Endodermal cell (in vitro differentiated cells): ENCODE measurements at regions not wholly inside any gene's neighbourhood (a gene's known extent, or its start where the extent isn't known, plus 50 kb on each side); places are given as distances from the start of the nearest gene placed in this dataset.

Experiments
- DNase-seq: peaks from one replicate; pipeline ENCODE4 v3.0.0-alpha.2; 2017
- H3K27ac ChIP-seq: 2 replicates; pipeline ENCODE4 v1.5.1; 2013; ENCODE audit warnings: mild to moderate bottlenecking, low read depth, low read length, moderate library complexity
- H3K27me3 ChIP-seq: 2 replicates; pipeline ENCODE4 v1.6.1; 2013; ENCODE audit warnings: mild to moderate bottlenecking, low read length, moderate library complexity; ENCODE audit not compliant: insufficient read depth, control insufficient read depth, poor library complexity, severe bottlenecking
- H3K36me3 ChIP-seq: 2 replicates; pipeline ENCODE4 v1.7.0; 2013; ENCODE audit warnings: mild to moderate bottlenecking, low read length, moderate library complexity; ENCODE audit not compliant: control insufficient read depth, insufficient read depth
- H3K4me1 ChIP-seq: one replicate; pipeline ENCODE4 v1.7.0; 2013; ENCODE audit warnings: low read length; ENCODE audit not compliant: control insufficient read depth, insufficient read depth
- H3K4me3 ChIP-seq: 2 replicates; pipeline ENCODE4 v1.5.1; 2013; ENCODE audit warnings: mild to moderate bottlenecking, low read length, moderate library complexity
- H3K9ac ChIP-seq: 2 replicates; pipeline ENCODE4 v1.6.1; 2013; ENCODE audit warnings: mild to moderate bottlenecking, low read length, moderate library complexity; ENCODE audit not compliant: poor library complexity, severe bottlenecking; ENCODE audit errors: extremely low read depth
- H3K9me3 ChIP-seq: 2 replicates; pipeline ENCODE4 v1.6.1; 2013; ENCODE audit warnings: mild to moderate bottlenecking, low read length, moderate library complexity; ENCODE audit not compliant: control insufficient read depth
- H3K27ac Mint-ChIP-seq: 2 replicates; pipeline ENCODE4 v1.8.0; 2020; ENCODE audit warnings: mixed read lengths
- H3K27me3 Mint-ChIP-seq: 2 replicates; pipeline ENCODE4 v1.8.0; 2021; ENCODE audit warnings: mild to moderate bottlenecking, mixed read lengths; ENCODE audit not compliant: insufficient read depth
- H3K36me3 Mint-ChIP-seq: 2 replicates; pipeline ENCODE4 v1.8.0; 2020; ENCODE audit warnings: low read depth, mixed read lengths
- H3K4me1 Mint-ChIP-seq: 2 replicates; pipeline ENCODE4 v1.8.0; 2020; ENCODE audit warnings: mixed read lengths
- H3K4me3 Mint-ChIP-seq: 2 replicates; pipeline ENCODE4 v1.8.0; 2020; ENCODE audit warnings: mild to moderate bottlenecking, moderate library complexity, mixed read lengths
- H3K9me3 Mint-ChIP-seq: 2 replicates; pipeline ENCODE4 v1.8.0; 2020; ENCODE audit warnings: mild to moderate bottlenecking, mixed read lengths
- WGBS, 2 experiments: methylation state at CpG; one replicate each; pipeline versions ENCODE4 v1.1.5 to v1.1.7; 2013; ENCODE audit warnings: missing lambda C conversion rate in 2 of 2, mixed read lengths in 1 of 2; ENCODE audit not compliant: insufficient coverage in 1 of 2, insufficient read length in 1 of 2; 5-methylcytosine and 5-hydroxymethylcytosine counted together
- TF ChIP-seq, protein P1 (sequence below): fragments of 200-600 bp; sonication (generic); conservative IDR thresholded peaks from 2 replicates; pipeline ENCODE4 v1.5.0; 2021; ENCODE audit warnings: antibody characterized with exemption, mild to moderate bottlenecking

DNA sequence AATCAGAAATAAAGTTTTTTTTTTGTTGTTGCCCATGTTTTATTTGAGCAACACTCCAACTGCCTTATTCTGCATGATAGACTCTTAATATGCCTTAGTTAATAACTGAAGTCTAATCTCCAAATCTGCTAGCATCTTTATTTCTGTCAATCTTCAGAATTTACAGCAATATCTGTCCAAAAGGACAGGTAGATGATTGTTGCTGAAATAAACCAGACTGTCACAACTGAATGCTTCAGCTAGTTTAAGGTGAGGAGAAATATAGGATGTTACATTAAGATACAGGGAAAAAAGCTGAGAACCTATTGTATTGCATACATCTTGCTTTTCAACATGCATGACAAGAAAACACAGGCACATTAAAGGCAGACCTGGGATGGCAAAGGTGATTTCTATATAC, 204.3 kb downstream of the SLITRK1 start:
- peaks cover 1% of the 10 kb centered on the region for H3K27me3 Mint-ChIP-seq
- TF ChIP-seq, protein P1, sequence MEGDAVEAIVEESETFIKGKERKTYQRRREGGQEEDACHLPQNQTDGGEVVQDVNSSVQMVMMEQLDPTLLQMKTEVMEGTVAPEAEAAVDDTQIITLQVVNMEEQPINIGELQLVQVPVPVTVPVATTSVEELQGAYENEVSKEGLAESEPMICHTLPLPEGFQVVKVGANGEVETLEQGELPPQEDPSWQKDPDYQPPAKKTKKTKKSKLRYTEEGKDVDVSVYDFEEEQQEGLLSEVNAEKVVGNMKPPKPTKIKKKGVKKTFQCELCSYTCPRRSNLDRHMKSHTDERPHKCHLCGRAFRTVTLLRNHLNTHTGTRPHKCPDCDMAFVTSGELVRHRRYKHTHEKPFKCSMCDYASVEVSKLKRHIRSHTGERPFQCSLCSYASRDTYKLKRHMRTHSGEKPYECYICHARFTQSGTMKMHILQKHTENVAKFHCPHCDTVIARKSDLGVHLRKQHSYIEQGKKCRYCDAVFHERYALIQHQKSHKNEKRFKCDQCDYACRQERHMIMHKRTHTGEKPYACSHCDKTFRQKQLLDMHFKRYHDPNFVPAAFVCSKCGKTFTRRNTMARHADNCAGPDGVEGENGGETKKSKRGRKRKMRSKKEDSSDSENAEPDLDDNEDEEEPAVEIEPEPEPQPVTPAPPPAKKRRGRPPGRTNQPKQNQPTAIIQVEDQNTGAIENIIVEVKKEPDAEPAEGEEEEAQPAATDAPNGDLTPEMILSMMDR: no peak
- H3K27ac Mint-ChIP-seq: no peak overlapping the region
- no peak overlapping the region for H3K4me3 ChIP-seq
- H3K36me3 ChIP-seq: no peaks in the 10 kb centered on the region
- H3K4me1 ChIP-seq: no peaks in the 10 kb centered on the region
- no peak overlapping the region for H3K4me3 Mint-ChIP-seq
- H3K27ac ChIP-seq: no peak overlapping the region
- no peak overlapping the region for H3K9ac ChIP-seq
- H3K9me3 Mint-ChIP-seq: no peaks in the 10 kb centered on the region
- H3K27me3 ChIP-seq: no peaks in the 10 kb centered on the region
- no peaks in the 10 kb centered on the region for H3K9me3 ChIP-seq
- DNase-seq: no peak
- H3K36me3 Mint-ChIP-seq: no peaks in the 10 kb centered on the region
- H3K4me1 Mint-ChIP-seq: no peaks in the 10 kb centered on the region

GRCh38 chr13:83672612-83673011, 209.7 kb downstream of the SLITRK1 start:
- 94 to 100% methylated on average over 1 to 2 of the region's 2 CpGs for WGBS, 2 experiments
- H3K27ac ChIP-seq: no peak overlapping the region

DNA sequence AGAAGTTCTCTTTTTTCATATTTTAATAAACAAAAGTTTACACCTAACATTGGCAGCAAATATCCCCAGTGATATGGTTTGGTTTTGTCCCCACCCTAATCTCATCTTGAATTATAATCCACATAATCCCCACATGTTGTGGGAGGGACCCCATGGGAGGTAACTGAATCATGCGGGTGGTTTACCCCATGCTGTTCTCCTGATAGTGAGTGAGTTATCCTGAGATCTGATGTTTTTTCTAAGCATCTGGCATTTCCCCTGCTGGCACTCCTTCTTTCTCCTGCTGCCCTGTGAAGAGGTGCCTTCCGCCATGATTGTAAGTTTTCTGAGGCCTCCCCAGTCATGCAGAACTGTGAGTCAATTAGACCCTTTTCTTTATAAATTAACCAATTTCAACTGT, 214.7 kb downstream of the SLITRK1 start:
- peaks cover 5% of the 10 kb centered on the region for H3K27me3 ChIP-seq
- Mint-ChIP-seq H3K9me3 (peaks cover 30% of the 10 kb centered on the region), H3K4me3 (no peak overlapping the region), H3K27ac (no peak overlapping the region), H3K27me3 (no peaks in the 10 kb centered on the region), H3K36me3 (no peaks in the 10 kb centered on the region), H3K4me1 (peaks cover 3% of the 10 kb centered on the region)
- peak; percentile 54 for DNase-seq
- peaks cover 24% of the 10 kb centered on the region for H3K9me3 ChIP-seq
- no peak overlapping the region for H3K4me3 ChIP-seq
- 74% methylated on average over 2 of the region's 2 CpGs; no CpG with 5 or more reads in 1 of the 2 experiments for WGBS, 2 experiments
- H3K27ac ChIP-seq: no peak overlapping the region
- no peak overlapping the region for H3K9ac ChIP-seq
- H3K4me1 ChIP-seq: no peaks in the 10 kb centered on the region
- H3K36me3 ChIP-seq: no peaks in the 10 kb centered on the region
- TF ChIP-seq, protein P1: no peak

More at GRCh38 chr13:83672612-83673011, 209.7 kb downstream of the SLITRK1 start:
- no peaks in the 10 kb centered on the region for H3K36me3 ChIP-seq
- H3K9me3 ChIP-seq: peaks cover 24% of the 10 kb centered on the region
- no peaks in the 10 kb centered on the region for H3K4me1 ChIP-seq
- TF ChIP-seq, protein P1: no peak
- H3K4me3 ChIP-seq: no peak overlapping the region
- H3K9ac ChIP-seq: no peak overlapping the region
- no peak for DNase-seq
- no peak overlapping the region for H3K4me3 Mint-ChIP-seq
- H3K4me1 Mint-ChIP-seq: peaks cover 2% of the 10 kb centered on the region
- peaks cover 29% of the 10 kb centered on the region for H3K9me3 Mint-ChIP-seq
- no peak overlapping the region for H3K27ac Mint-ChIP-seq
- H3K27me3 Mint-ChIP-seq: peaks cover 1% of the 10 kb centered on the region
- no peaks in the 10 kb centered on the region for H3K36me3 Mint-ChIP-seq
- H3K27me3 ChIP-seq: no peaks in the 10 kb centered on the region
